ENCODE measurements at regions not wholly inside any gene's neighbourhood (a gene's known extent, or its start where the extent isn't known, plus 50 kb on each side); places are given as distances from the start of the nearest gene placed in this dataset.

GRCh38 chr6:74875193-74875592 lies 330.7 kb downstream of the COL12A1 start:
- H3K36me3 ChIP-seq (ENCODE audit: insufficient read depth), result no peaks in the 10 kb centered on the region
- no peaks in the 10 kb centered on the region for H3K9me2 ChIP-seq (ENCODE audit: insufficient read depth)
- H3K36me3 Mint-ChIP-seq (ENCODE audit: low read depth), result no peaks in the 10 kb centered on the region
- DNase-seq (ENCODE audit: low spot score), result no peak
- H2AFZ ChIP-seq, result no peak overlapping the region
- H3K27ac ChIP-seq (ENCODE audit: low read depth), result no peak overlapping the region
- H3K4me2 ChIP-seq, result no peak overlapping the region
- no peak overlapping the region for H3K4me3 ChIP-seq
- H3K4me3 Mint-ChIP-seq, result no peak overlapping the region
- no peaks in the 10 kb centered on the region for H3F3A ChIP-seq (replicated peaks; ENCODE audit: low read depth)
- peaks cover 5% of the 10 kb centered on the region; the same call in 1 of the 3 replicates for H3K9me3 Mint-ChIP-seq
- TF ChIP-seq NANOG (IDR thresholded peaks at IDR 0.05; ENCODE audit: borderline replicate concordance) (no peak), EZH2phosphoT487 (IDR thresholded peaks at IDR 0.05; ENCODE audit: unreplicated experiment) (no peak), ZNF114 (CRISPR knock-in tag; IDR thresholded peaks at IDR 0.05) (no peak), ZNF331 (CRISPR knock-in tag; IDR thresholded peaks at IDR 0.05; ENCODE audit: low read depth) (no peak), JUNB (IDR thresholded peaks at IDR 0.05; ENCODE audit: unreplicated experiment) (no peak), POLR2AphosphoS5 (IDR thresholded peaks at IDR 0.05; ENCODE audit: low read depth) (no peak), EZH2 (IDR thresholded peaks at IDR 0.05; ENCODE audit: low read depth, unreplicated experiment) (no peak), STAT1 (IDR thresholded peaks at IDR 0.05; ENCODE audit: unreplicated experiment) (no peak), CREB1 (CRISPR knock-in tag; IDR thresholded peaks at IDR 0.05; ENCODE audit: low read depth) (no peak)
- TF ChIP-seq, protein P1, sequence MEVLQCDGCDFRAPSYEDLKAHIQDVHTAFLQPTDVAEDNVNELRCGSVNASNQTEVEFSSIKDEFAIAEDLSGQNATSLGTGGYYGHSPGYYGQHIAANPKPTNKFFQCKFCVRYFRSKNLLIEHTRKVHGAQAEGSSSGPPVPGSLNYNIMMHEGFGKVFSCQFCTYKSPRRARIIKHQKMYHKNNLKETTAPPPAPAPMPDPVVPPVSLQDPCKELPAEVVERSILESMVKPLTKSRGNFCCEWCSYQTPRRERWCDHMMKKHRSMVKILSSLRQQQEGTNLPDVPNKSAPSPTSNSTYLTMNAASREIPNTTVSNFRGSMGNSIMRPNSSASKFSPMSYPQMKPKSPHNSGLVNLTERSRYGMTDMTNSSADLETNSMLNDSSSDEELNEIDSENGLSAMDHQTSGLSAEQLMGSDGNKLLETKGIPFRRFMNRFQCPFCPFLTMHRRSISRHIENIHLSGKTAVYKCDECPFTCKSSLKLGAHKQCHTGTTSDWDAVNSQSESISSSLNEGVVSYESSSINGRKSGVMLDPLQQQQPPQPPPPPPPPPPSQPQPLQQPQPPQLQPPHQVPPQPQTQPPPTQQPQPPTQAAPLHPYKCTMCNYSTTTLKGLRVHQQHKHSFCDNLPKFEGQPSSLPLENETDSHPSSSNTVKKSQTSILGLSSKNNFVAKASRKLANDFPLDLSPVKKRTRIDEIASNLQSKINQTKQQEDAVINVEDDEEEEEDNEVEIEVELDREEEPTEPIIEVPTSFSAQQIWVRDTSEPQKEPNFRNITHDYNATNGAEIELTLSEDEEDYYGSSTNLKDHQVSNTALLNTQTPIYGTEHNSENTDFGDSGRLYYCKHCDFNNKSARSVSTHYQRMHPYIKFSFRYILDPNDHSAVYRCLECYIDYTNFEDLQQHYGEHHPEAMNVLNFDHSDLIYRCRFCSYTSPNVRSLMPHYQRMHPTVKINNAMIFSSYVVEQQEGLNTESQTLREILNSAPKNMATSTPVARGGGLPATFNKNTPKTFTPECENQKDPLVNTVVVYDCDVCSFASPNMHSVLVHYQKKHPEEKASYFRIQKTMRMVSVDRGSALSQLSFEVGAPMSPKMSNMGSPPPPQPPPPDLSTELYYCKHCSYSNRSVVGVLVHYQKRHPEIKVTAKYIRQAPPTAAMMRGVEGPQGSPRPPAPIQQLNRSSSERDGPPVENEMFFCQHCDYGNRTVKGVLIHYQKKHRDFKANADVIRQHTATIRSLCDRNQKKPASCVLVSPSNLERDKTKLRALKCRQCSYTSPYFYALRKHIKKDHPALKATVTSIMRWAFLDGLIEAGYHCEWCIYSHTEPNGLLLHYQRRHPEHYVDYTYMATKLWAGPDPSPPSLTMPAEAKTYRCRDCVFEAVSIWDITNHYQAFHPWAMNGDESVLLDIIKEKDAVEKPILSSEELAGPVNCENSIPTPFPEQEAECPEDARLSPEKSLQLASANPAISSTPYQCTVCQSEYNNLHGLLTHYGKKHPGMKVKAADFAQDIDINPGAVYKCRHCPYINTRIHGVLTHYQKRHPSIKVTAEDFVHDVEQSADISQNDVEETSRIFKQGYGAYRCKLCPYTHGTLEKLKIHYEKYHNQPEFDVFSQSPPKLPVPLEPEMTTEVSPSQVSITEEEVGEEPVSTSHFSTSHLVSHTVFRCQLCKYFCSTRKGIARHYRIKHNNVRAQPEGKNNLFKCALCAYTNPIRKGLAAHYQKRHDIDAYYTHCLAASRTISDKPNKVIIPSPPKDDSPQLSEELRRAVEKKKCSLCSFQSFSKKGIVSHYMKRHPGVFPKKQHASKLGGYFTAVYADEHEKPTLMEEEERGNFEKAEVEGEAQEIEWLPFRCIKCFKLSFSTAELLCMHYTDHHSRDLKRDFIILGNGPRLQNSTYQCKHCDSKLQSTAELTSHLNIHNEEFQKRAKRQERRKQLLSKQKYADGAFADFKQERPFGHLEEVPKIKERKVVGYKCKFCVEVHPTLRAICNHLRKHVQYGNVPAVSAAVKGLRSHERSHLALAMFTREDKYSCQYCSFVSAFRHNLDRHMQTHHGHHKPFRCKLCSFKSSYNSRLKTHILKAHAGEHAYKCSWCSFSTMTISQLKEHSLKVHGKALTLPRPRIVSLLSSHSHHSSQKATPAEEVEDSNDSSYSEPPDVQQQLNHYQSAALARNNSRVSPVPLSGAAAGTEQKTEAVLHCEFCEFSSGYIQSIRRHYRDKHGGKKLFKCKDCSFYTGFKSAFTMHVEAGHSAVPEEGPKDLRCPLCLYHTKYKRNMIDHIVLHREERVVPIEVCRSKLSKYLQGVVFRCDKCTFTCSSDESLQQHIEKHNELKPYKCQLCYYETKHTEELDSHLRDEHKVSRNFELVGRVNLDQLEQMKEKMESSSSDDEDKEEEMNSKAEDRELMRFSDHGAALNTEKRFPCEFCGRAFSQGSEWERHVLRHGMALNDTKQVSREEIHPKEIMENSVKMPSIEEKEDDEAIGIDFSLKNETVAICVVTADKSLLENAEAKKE (CRISPR knock-in tag; IDR thresholded peaks at IDR 0.05), result no peak
- TF ChIP-seq, protein P2, sequence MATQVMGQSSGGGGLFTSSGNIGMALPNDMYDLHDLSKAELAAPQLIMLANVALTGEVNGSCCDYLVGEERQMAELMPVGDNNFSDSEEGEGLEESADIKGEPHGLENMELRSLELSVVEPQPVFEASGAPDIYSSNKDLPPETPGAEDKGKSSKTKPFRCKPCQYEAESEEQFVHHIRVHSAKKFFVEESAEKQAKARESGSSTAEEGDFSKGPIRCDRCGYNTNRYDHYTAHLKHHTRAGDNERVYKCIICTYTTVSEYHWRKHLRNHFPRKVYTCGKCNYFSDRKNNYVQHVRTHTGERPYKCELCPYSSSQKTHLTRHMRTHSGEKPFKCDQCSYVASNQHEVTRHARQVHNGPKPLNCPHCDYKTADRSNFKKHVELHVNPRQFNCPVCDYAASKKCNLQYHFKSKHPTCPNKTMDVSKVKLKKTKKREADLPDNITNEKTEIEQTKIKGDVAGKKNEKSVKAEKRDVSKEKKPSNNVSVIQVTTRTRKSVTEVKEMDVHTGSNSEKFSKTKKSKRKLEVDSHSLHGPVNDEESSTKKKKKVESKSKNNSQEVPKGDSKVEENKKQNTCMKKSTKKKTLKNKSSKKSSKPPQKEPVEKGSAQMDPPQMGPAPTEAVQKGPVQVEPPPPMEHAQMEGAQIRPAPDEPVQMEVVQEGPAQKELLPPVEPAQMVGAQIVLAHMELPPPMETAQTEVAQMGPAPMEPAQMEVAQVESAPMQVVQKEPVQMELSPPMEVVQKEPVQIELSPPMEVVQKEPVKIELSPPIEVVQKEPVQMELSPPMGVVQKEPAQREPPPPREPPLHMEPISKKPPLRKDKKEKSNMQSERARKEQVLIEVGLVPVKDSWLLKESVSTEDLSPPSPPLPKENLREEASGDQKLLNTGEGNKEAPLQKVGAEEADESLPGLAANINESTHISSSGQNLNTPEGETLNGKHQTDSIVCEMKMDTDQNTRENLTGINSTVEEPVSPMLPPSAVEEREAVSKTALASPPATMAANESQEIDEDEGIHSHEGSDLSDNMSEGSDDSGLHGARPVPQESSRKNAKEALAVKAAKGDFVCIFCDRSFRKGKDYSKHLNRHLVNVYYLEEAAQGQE (IDR thresholded peaks at IDR 0.05; ENCODE audit: unreplicated experiment), result no peak
- TF ChIP-seq, protein P3, sequence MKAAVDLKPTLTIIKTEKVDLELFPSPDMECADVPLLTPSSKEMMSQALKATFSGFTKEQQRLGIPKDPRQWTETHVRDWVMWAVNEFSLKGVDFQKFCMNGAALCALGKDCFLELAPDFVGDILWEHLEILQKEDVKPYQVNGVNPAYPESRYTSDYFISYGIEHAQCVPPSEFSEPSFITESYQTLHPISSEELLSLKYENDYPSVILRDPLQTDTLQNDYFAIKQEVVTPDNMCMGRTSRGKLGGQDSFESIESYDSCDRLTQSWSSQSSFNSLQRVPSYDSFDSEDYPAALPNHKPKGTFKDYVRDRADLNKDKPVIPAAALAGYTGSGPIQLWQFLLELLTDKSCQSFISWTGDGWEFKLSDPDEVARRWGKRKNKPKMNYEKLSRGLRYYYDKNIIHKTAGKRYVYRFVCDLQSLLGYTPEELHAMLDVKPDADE (IDR thresholded peaks at IDR 0.05), result no peak
- TF ChIP-seq, protein P4, sequence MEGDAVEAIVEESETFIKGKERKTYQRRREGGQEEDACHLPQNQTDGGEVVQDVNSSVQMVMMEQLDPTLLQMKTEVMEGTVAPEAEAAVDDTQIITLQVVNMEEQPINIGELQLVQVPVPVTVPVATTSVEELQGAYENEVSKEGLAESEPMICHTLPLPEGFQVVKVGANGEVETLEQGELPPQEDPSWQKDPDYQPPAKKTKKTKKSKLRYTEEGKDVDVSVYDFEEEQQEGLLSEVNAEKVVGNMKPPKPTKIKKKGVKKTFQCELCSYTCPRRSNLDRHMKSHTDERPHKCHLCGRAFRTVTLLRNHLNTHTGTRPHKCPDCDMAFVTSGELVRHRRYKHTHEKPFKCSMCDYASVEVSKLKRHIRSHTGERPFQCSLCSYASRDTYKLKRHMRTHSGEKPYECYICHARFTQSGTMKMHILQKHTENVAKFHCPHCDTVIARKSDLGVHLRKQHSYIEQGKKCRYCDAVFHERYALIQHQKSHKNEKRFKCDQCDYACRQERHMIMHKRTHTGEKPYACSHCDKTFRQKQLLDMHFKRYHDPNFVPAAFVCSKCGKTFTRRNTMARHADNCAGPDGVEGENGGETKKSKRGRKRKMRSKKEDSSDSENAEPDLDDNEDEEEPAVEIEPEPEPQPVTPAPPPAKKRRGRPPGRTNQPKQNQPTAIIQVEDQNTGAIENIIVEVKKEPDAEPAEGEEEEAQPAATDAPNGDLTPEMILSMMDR (conservative IDR thresholded peaks at IDR 0.05; ENCODE audit: low read depth in 2 of 2), result no peak
- no peaks in the 10 kb centered on the region for H3K27me3 Mint-ChIP-seq (ENCODE audit: insufficient read depth, low read depth, poor library complexity)
- H3K27me3 ChIP-seq (ENCODE audit: insufficient read depth), result no peaks in the 10 kb centered on the region
- H3K4me1 Mint-ChIP-seq, result no peaks in the 10 kb centered on the region
- no peaks in the 10 kb centered on the region for H3K79me2 ChIP-seq (replicated peaks; ENCODE audit: insufficient read depth)
- H3K27ac Mint-ChIP-seq, result no peak overlapping the region
- no peak for ATAC-seq
- no peaks in the 10 kb centered on the region for H4K20me1 ChIP-seq (replicated peaks; ENCODE audit: insufficient read depth)
- H3K4me1 ChIP-seq (ENCODE audit: insufficient read depth), result no peaks in the 10 kb centered on the region

Data from GM23338 (cell line).